ENCODE measurements at regions not wholly inside any gene's neighbourhood (a gene's known extent, or its start where the extent isn't known, plus 50 kb on each side); places are given as distances from the start of the nearest gene placed in this dataset.

DNA sequence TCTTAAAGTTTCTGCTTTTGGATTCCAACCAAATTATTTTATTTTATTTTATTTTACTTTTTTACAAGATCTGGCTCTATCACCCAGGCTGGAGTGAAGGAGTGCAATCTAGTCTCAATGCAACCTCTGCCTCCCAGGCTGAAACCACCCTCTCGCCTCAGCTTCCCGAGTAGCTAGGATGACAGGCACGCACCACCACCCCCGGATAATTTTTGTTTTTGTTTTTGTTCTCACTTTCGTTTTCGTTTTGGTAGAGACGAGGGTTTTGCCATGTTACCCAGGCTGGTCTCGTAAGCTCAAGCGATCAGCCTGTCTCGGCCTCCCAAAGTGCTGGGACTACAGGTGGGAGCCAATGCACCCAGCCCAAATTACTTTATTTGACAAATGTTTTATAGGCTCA is 219.8 kb downstream of the ETS1 start:
- TF ChIP-seq CTCF (IDR thresholded peaks at IDR 0.05): no peak
- TF ChIP-seq POLR2A (IDR thresholded peaks at IDR 0.05): no peak
